ENCODE measurements at regions not wholly inside any gene's neighbourhood (a gene's known extent, or its start where the extent isn't known, plus 50 kb on each side); places are given as distances from the start of the nearest gene placed in this dataset.

DNA sequence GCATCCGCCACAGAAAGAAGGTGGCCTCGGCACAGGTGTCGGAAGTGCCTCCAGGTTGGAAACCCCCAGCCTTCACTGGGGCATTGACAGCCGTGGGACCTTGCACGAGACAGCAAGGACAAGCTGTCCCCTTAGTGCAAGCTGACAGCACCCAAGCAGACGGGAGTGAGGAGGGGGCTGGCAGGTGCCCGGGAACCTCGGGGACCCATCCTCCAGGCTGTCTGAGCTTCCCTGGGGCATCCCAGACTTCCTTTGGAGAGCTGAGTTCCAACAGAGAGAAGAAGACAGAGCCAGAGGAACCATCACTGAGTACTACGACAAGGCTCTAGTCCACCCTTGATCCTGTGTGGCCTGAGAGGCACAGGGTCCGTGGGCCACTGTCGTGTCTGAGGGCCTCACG, 100.6 kb upstream of the RAB4A start:
- TF ChIP-seq, protein P1, sequence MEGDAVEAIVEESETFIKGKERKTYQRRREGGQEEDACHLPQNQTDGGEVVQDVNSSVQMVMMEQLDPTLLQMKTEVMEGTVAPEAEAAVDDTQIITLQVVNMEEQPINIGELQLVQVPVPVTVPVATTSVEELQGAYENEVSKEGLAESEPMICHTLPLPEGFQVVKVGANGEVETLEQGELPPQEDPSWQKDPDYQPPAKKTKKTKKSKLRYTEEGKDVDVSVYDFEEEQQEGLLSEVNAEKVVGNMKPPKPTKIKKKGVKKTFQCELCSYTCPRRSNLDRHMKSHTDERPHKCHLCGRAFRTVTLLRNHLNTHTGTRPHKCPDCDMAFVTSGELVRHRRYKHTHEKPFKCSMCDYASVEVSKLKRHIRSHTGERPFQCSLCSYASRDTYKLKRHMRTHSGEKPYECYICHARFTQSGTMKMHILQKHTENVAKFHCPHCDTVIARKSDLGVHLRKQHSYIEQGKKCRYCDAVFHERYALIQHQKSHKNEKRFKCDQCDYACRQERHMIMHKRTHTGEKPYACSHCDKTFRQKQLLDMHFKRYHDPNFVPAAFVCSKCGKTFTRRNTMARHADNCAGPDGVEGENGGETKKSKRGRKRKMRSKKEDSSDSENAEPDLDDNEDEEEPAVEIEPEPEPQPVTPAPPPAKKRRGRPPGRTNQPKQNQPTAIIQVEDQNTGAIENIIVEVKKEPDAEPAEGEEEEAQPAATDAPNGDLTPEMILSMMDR (IDR thresholded peaks at IDR 0.05), result no peak
- TF ChIP-seq POLR2A (IDR thresholded peaks at IDR 0.05), result no peak
